A172 (cell line): ENCODE measurements at regions not wholly inside any gene's neighbourhood (a gene's known extent, or its start where the extent isn't known, plus 50 kb on each side); places are given as distances from the start of the nearest gene placed in this dataset.
"Not testable (repeated sequence)": the region's sequence is repeated elsewhere in the genome, so short reads cannot be mapped to it uniquely, and the experiment has no call there.

Experiments
- DNase-seq: peaks from one replicate; pipeline ENCODE4 v3.0.0-alpha.2; 2015; ENCODE audit warnings: low spot score

DNA sequence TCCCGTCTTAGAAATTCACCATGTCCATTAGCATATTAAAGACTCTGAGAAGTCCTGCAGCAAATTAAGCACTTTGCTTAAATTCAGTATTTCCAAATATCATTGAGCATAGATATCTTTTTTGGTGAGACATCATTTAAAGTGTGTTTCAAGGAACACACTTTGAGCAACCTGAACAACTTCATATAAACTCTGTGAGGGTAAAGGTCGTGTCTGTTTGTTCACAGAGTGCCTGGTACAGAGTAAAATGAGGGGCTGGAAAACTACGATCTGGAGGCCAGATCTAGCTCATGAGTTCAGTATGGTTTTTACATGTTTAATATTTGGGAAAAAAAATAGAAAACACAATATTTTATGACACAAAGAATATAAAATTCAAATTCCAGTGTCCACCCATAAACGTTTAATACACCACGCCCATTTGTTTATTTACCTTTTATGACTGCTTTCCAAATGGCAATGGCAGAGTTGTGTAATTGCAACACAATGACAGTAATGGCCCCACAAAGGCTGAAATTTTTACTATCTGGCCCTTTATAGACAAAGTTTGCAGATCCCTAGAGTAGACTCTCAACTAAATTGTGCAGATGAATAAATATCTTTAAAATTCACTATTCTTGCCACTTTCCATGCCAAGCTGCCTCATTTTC is 67.4 kb downstream of the SNTN start:
- DNase-seq, result no peak

- DNase-seq, result not testable (repeated sequence)
Measured at GRCh38 chr3:63720951-63721350, 68.5 kb downstream of the SNTN start.

DNA sequence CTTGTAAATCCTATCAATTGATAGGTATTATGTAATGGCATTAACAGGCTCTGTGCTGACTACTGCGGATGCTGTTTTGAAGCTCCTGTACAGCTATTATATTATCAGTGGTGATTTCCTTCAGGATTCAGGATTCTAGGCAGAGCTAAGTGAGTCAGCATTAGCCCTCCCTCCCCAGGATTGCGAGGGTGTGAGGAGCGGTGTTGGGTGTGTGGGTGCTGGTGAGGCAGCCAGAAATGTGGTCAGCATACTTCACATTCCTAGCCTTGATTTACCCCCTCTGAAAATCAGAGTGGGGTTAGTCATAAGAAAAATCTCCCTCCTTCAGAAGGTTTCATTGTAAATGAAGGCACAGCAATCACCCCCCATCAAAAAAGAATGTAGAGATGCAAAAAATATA is 72.5 kb downstream of the SNTN start:
- DNase-seq, result peak; percentile 83

GRCh38 chr3:63726656-63727055 is 74.2 kb downstream of the SNTN start:
- DNase-seq, result no peak

DNA sequence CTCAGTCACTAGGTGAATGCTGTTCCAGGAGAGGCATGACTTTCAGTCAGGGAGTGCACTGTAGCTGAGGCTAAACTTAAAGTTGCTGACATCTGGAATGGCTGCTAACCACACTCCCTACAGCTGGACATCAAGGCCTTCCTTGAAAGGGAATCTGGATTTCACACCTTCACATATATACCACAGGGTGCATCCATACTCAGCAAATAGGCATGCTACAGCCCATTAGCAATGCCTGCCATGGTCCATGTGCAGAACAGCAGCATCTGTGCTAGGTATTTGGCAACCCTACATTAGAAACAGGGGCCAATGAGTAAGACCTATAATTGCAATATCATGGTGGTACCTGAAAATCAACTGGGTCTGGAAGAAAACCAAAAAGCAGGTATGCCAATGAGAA is 74.8 kb downstream of the SNTN start:
- no peak for DNase-seq

- DNase-seq, result no peak
Measured at GRCh38 chr3:63731866-63732265, 79.4 kb downstream of the SNTN start.

- not testable (repeated sequence) for DNase-seq
Measured at GRCh38 chr3:63733278-63733677, 80.8 kb downstream of the SNTN start.

DNA sequence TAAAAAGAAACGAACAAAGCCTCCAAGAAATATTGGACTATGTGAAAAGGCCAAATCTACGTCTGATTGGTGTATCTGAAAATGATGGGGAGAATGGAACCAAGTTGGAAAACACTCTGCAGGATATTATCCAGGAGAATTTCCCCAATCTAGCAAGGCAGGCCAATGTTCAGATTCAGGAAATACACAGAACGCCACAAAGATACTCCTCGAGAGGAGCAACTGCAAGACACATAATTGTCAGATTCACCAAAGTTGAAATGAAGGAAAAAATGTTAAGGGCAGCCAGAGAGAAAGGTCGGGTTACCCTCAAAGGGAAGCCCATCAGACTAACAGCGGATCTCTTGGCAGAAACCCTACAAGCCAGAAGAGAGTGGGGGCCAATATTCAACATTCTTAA is 82.2 kb downstream of the SNTN start:
- DNase-seq, result not testable (repeated sequence)

DNA sequence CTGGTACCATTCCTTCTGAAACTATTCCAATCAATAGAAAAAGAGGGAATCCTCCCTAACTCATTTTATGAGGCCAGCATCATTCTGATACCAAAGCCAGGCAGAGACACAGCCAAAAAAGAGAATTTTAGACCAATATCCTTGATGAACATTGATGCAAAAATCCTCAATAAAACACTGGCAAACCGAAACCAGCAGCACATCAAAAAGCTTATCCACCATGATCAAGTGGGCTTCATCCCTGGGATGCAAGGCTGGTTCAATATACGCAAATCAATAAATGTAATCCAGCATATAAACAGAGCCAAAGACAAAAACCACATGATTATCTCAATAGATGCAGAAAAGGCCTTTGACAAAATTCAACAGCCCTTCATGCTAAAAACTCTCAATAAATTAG is 82.3 kb upstream of the C3orf49 start:
- not testable (repeated sequence) for DNase-seq

- DNase-seq, result not testable (repeated sequence)
Measured at GRCh38 chr3:63738577-63738976, 80.5 kb upstream of the C3orf49 start.

DNA sequence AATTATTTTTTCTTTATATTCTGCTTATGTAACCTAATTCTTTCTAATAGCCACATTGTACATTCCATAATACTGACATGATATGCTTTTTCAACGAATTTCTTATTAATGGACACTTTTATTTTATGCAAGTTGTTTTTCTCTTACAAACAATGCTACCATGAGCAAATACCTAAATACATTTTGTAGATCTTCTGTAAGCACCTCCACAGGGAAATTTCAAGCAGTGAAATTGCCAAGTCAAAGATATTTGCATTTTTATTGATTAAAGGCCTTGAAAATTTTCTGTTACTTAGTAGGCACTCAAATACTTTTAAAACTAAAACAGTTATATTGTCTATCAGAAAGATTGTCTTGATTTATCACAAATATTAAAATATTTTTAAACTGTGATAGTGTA is 79.6 kb upstream of the C3orf49 start:
- DNase-seq, result no peak

DNA sequence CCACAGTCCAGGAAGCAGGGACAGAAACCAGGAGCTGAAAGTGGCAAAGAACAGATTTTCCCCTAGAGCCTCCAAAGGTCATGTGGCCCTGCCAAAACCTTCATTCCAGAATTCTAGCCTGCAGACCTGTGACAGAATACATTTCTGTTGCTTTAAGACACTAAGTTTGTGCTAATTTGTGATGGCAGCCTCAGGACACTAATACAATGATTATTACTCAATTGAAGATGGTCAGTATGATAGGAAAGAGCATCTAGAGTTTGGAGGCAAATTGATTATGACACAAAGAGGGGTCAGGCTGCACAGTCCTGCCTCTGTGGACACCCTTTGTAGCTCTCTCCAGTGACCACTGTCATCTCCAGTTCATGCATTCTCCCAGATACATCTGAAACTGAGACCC is 79.0 kb upstream of the C3orf49 start:
- no peak for DNase-seq

- not testable (repeated sequence) for DNase-seq
Measured at GRCh38 chr3:63744693-63745092, 74.4 kb upstream of the C3orf49 start.

- DNase-seq, result no peak
Measured at GRCh38 chr3:63745757-63746156, 73.3 kb upstream of the C3orf49 start.

GRCh38 chr3:63746211-63746610 is 72.9 kb upstream of the C3orf49 start:
- DNase-seq, result no peak

DNA sequence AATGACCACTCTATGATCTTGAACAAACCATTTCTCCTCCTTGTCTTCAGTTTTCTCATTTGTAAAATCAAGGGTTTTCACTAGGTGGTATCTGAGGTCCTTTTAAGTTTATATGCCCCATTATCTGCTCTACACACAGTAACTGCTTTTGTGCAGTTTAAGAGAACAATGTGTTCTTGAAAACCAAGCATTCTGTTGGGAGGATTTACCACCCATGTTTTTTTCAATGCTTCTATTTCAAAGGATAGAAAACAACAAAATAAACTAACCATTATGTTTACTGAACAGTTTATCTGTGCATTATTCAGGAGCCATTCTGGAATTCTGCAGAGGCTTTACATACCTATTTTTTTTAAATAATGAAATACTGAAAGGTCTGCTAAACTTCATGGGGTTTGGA is 67.6 kb upstream of the C3orf49 start:
- no peak for DNase-seq

- peak; percentile 52 for DNase-seq
Measured at GRCh38 chr3:63753567-63753966, 65.5 kb upstream of the C3orf49 start.

DNA sequence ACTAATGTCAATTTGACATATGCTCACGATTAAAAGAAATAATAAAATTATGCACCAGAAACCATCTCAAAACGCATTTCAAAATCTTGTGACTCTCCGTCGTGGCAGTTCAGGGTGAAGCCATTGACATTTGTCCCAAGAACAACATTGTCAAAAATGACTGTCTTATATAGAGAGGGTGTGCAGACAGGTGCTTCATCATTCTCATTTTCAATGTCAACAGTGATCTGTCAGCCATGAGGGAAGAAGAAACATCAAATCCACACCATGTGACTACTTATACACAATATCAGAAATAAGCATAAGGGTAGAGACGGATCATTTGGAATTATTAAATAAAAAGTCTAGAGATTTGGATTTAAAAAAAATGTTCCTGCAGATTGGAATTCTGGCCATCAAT is 65.1 kb upstream of the C3orf49 start:
- DNase-seq, result no peak

- no peak for DNase-seq
Measured at GRCh38 chr3:63762180-63762579, 56.9 kb upstream of the C3orf49 start.

GRCh38 chr3:63762934-63763550 is 56.1 kb upstream of the C3orf49 start:
- DNase-seq, result no peak

DNA sequence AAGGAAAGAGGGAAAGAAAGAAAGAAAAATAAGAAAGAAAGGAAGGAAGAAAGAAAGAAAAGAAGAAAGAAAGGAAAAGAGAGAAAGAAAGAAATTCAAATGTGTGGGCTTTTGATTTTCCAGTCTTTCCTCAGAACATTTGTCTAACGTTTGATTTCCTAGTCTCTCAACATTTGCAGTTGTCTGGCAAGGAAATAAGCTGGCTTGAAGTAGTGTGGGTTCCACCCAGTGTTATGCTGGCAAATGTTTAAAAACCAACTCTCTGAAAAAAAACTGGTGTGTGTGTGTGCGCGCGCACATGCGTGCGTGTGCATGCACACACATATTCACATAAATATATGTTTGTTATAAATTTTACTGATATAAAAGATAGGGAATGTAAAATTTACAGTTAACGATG is 54.6 kb upstream of the C3orf49 start:
- no peak for DNase-seq

DNA sequence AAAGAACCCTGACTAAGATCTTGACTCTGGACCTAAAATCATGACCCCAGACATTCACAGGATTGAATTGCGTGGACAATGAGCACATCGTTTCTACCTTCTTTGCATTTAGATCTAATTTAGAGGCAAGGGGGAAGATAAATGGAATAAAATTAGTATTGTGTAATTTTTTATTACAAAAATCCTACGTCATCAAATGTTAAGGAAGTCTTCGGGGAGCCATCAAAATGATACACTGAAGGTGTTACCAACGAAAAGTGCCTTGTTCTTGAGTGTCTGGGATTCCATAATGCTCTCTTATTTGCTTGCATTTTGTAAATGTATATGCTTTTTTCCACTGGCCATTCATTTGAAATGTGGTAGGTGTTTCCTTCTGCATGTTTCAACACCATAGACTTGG is 52.8 kb upstream of the C3orf49 start:
- DNase-seq, result no peak

DNA sequence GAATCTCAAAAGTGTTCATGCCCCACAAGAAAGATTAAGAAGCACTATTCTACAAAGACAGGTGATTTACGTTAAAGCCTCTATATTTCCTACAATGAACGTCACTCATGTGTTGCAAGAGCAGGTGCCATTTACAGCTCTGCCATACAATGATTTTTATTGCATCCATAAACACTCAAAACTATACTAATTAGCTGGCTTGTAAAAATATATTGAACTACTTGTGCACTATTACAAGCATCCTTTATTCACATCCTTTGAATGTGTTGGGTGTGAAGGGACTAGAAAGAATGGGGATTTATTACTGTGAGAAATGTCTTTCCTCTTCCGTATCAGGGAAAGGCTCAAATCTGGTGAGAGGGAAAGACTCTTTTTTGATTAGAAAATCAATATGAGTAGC is 50.7 kb upstream of the C3orf49 start:
- no peak for DNase-seq

DNA sequence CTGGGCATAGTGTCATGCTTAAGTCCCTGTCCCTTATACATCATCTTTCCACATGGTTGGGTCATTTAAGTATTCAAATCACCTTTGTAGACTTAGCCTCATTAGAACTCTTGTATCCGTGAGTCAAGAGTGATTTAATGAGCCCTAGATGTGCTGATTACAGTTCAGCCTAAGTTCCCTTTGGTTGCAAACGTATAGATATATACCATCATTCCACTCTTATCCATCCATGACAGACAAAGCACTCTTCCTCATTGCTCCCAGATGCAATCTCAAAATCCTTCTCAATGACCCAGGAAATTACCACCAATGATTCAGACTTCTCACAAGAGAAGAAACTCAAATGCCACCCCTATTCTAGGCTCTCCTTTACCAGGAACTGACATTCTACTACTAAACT is 50.2 kb upstream of the C3orf49 start:
- DNase-seq, result no peak
